ENCODE measurements at regions not wholly inside any gene's neighbourhood (a gene's known extent, or its start where the extent isn't known, plus 50 kb on each side); places are given as distances from the start of the nearest gene placed in this dataset.
A peak's percentile ranks its signal among the peaks of the same experiment; 100 is the strongest.

DNA sequence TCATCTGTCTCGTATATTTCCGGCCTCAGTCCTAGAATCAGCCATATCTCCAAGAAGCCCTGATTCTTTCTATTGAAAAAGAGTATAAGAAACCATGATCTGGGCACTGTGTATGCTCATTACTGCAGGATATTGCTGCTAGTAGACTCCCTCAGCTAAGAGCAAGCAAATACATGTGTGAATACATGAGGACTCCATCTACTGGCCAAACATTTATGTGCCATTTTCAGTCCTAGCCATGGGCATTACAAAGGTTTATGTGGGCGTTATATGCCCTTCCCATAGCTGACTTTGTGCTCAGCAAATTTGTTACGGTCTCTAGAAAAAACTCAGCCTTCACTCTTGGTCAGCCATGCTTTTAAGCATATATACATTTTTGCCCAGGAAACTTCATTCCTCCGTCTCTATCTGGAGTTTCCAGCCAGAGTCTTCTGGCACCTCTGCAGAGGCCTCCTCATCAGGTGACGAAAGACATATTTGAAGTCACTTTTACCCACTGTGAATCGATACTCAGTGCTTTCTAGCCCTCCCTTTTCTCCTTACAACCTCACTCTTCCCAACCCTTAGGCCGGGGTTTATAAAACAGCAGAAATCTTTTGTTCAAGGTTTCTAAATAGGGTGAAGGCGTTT is 1495.6 kb upstream of the CDH6 start (continued):
- peak; percentile 56 to 76 for TF ChIP-seq CTCF (conservative IDR thresholded peaks at IDR 0.05; ENCODE audit: low read depth in 2 of 2)

DNA sequence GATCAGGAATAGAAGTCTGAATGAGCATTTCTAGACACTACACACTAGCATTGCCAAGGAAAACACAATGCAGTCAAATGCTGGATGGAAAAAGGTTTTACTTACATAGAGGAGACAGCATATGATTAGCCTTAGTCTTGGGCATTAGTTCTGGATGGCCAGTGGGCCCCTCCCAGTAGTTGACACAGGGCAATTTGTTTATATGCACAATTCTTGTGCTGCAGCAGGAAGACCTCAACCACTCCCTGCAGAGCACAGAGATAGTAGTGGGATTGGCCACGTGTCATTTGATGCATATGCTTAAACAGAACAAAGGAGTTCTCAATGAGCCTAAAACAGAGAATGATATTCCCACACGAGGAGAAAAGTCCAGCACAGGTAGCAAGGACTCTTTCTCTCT is 1496.2 kb upstream of the CDH6 start:
- no peaks in the 10 kb centered on the region for H3K36me3 ChIP-seq (ENCODE audit: insufficient read depth)
- no peaks in the 10 kb centered on the region; the same call in 2 of the 3 replicates for H3K4me1 Mint-ChIP-seq
- H3K9me3 Mint-ChIP-seq = no peaks in the 10 kb centered on the region
- no peaks in the 10 kb centered on the region for H4K20me1 ChIP-seq (replicated peaks; ENCODE audit: insufficient read depth)
- no peaks in the 10 kb centered on the region for H3K79me2 ChIP-seq (replicated peaks; ENCODE audit: insufficient read depth)
- H3F3A ChIP-seq (replicated peaks; ENCODE audit: low read depth) = no peaks in the 10 kb centered on the region
- no peak for DNase-seq (ENCODE audit: low spot score)
- no peaks in the 10 kb centered on the region for H3K36me3 Mint-ChIP-seq (ENCODE audit: low read depth)
- TF ChIP-seq ZNF462 (CRISPR knock-in tag; IDR thresholded peaks at IDR 0.05) (no peak), ZNF331 (CRISPR knock-in tag; IDR thresholded peaks at IDR 0.05; ENCODE audit: low read depth) (no peak), JUNB (IDR thresholded peaks at IDR 0.05; ENCODE audit: unreplicated experiment) (no peak)
- TF ChIP-seq, protein P1, sequence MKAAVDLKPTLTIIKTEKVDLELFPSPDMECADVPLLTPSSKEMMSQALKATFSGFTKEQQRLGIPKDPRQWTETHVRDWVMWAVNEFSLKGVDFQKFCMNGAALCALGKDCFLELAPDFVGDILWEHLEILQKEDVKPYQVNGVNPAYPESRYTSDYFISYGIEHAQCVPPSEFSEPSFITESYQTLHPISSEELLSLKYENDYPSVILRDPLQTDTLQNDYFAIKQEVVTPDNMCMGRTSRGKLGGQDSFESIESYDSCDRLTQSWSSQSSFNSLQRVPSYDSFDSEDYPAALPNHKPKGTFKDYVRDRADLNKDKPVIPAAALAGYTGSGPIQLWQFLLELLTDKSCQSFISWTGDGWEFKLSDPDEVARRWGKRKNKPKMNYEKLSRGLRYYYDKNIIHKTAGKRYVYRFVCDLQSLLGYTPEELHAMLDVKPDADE (IDR thresholded peaks at IDR 0.05) = no peak
- no peaks in the 10 kb centered on the region for H3K27me3 Mint-ChIP-seq (ENCODE audit: insufficient read depth, low read depth, poor library complexity)
- H3K4me1 ChIP-seq (ENCODE audit: insufficient read depth) = no peaks in the 10 kb centered on the region
- ATAC-seq = no peak
- no peak overlapping the region for H3K27ac ChIP-seq (ENCODE audit: low read depth)
- H3K4me3 Mint-ChIP-seq = no peak overlapping the region
- no peaks in the 10 kb centered on the region for H3K27me3 ChIP-seq (ENCODE audit: insufficient read depth)
- no peak overlapping the region; the same call in 1 of the 2 replicates for H2AFZ ChIP-seq
- H3K9me2 ChIP-seq (ENCODE audit: insufficient read depth) = no peaks in the 10 kb centered on the region
- H3K4me3 ChIP-seq = no peak overlapping the region
- H3K27ac Mint-ChIP-seq = no peak overlapping the region
- H3K4me2 ChIP-seq = no peak overlapping the region

Measured in GM23338 (cell line).